NCI-H1436 (cell line): ENCODE measurements at regions not wholly inside any gene's neighbourhood (a gene's known extent, or its start where the extent isn't known, plus 50 kb on each side); places are given as distances from the start of the nearest gene placed in this dataset.

Experiments used
- DNase-seq: peaks from one replicate; lab custom pipeline; 2025; lab: John Stamatoyannopoulos, UW

GRCh38 chr6:91653076-91653723 is 1066.3 kb upstream of the MAP3K7 start:
- no peak for DNase-seq

- no peak for DNase-seq
Measured at GRCh38 chr6:91646649-91647048, 1059.8 kb upstream of the MAP3K7 start.

GRCh38 chr6:91645811-91646210 is 1058.9 kb upstream of the MAP3K7 start:
- no peak for DNase-seq

- DNase-seq: no peak
Measured at GRCh38 chr6:91637217-91637616, 1050.3 kb upstream of the MAP3K7 start.

GRCh38 chr6:91634791-91635190 is 1047.9 kb upstream of the MAP3K7 start:
- no peak for DNase-seq

- no peak for DNase-seq
Measured at GRCh38 chr6:91633374-91634111, 1046.7 kb upstream of the MAP3K7 start.

- no peak for DNase-seq
Measured at GRCh38 chr6:91632308-91632707, 1045.4 kb upstream of the MAP3K7 start.

GRCh38 chr6:91631227-91631626 is 1044.4 kb upstream of the MAP3K7 start:
- DNase-seq: no peak

GRCh38 chr6:91626911-91627310 is 1040.0 kb upstream of the MAP3K7 start:
- DNase-seq: no peak

- DNase-seq: no peak
Measured at GRCh38 chr6:91613481-91613880, 1026.6 kb upstream of the MAP3K7 start.

- DNase-seq: no peak
Measured at GRCh38 chr6:91611190-91611589, 1024.3 kb upstream of the MAP3K7 start.

GRCh38 chr6:91608428-91608827 is 1021.6 kb upstream of the MAP3K7 start:
- DNase-seq: no peak

- no peak for DNase-seq
Measured at GRCh38 chr6:91606148-91606901, 1019.5 kb upstream of the MAP3K7 start.

- no peak for DNase-seq
Measured at GRCh38 chr6:91600561-91600960, 1013.7 kb upstream of the MAP3K7 start.

GRCh38 chr6:91590191-91590590 is 1003.3 kb upstream of the MAP3K7 start:
- no peak for DNase-seq

GRCh38 chr6:91580635-91581034 is 993.8 kb upstream of the MAP3K7 start:
- DNase-seq: no peak

- DNase-seq: no peak
Measured at GRCh38 chr6:91575032-91575431, 988.2 kb upstream of the MAP3K7 start.

GRCh38 chr6:91573826-91574416 is 987.0 kb upstream of the MAP3K7 start:
- no peak for DNase-seq

- DNase-seq: no peak
Measured at GRCh38 chr6:91572878-91573277, 986.0 kb upstream of the MAP3K7 start.

- no peak for DNase-seq
Measured at GRCh38 chr6:91569071-91569470, 982.2 kb upstream of the MAP3K7 start.

GRCh38 chr6:91566467-91566866 is 979.6 kb upstream of the MAP3K7 start:
- DNase-seq: no peak

GRCh38 chr6:91565207-91565606 is 978.3 kb upstream of the MAP3K7 start:
- DNase-seq: no peak

- no peak for DNase-seq
Measured at GRCh38 chr6:91562955-91563354, 976.1 kb upstream of the MAP3K7 start.
